Progenitor cell of endocrine pancreas (in vitro differentiated cells): ENCODE measurements at regions not wholly inside any gene's neighbourhood (a gene's known extent, or its start where the extent isn't known, plus 50 kb on each side); places are given as distances from the start of the nearest gene placed in this dataset.
"Not testable (repeated sequence)": the region's sequence is repeated elsewhere in the genome, so short reads cannot be mapped to it uniquely, and the experiment has no call there.

Experiments
- DNase-seq: peaks from one replicate; pipeline ENCODE4 v3.0.0; 2021; ENCODE audit warnings: low spot score; ENCODE audit not compliant: unreplicated experiment
- H3K27ac Mint-ChIP-seq: 2 replicates; pipeline ENCODE4 v1.8.0; 2021; ENCODE audit warnings: mild to moderate bottlenecking, moderate library complexity, mixed read lengths
- H3K27me3 Mint-ChIP-seq: 2 replicates; pipeline ENCODE4 v1.8.0; 2021; ENCODE audit warnings: mixed read lengths
- H3K36me3 Mint-ChIP-seq: 2 replicates; pipeline ENCODE4 v1.8.0; 2022; ENCODE audit warnings: mixed read lengths; ENCODE audit not compliant: insufficient read depth
- H3K4me1 Mint-ChIP-seq: 2 replicates; pipeline ENCODE4 v1.8.0; 2021; ENCODE audit warnings: low read depth, mixed read lengths
- H3K4me3 Mint-ChIP-seq: 2 replicates; pipeline ENCODE4 v1.8.0; 2021; ENCODE audit warnings: low read depth, mild to moderate bottlenecking, moderate library complexity, mixed read lengths
- H3K9me3 Mint-ChIP-seq: 2 replicates; pipeline ENCODE4 v1.8.0; 2021; ENCODE audit warnings: low read depth, mixed read lengths
- CTCF ChIP-seq: fragments of 200-600 bp; sonication (generic); IDR thresholded peaks from one replicate; pipeline ENCODE4 v1.5.0; 2021; ENCODE audit warnings: antibody characterized with exemption, mild to moderate bottlenecking; ENCODE audit not compliant: unreplicated experiment

DNA sequence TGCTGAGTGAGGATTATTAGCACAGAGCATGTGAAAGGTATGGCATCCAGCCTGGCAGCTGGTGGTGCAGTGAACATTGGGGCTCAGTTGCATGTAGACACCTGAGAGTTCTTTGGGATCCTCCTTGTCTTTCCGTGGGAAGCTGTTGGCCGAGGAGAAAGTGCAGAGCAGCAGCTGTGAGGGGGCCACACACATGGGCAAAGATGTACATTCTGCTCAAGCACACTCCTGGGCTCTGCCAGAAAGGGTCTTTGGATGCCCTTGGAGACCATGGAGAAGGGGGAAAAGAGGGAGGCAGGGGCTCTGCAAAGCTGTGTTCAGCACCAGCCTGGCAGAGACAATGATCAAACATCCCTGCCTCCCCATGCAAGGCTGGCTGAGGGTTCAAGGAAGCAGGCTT is 138.7 kb upstream of the PITX1 start:
- DNase-seq, result no peak
- H3K27me3 Mint-ChIP-seq, result peaks cover 24% of the 10 kb centered on the region
- peaks cover 4% of the 10 kb centered on the region for H3K4me1 Mint-ChIP-seq
- no peak overlapping the region for H3K4me3 Mint-ChIP-seq
- no peak for TF ChIP-seq CTCF
- H3K9me3 Mint-ChIP-seq, result no peaks in the 10 kb centered on the region
- no peaks in the 10 kb centered on the region for H3K36me3 Mint-ChIP-seq
- H3K27ac Mint-ChIP-seq, result no peak overlapping the region

GRCh38 chr5:135171336-135171735 is 137.3 kb upstream of the PITX1 start:
- Mint-ChIP-seq H3K27me3 (peaks cover 24% of the 10 kb centered on the region), H3K27ac (no peak overlapping the region), H3K4me1 (peaks cover 4% of the 10 kb centered on the region), H3K9me3 (no peaks in the 10 kb centered on the region), H3K4me3 (no peak overlapping the region), H3K36me3 (no peaks in the 10 kb centered on the region)
- TF ChIP-seq CTCF, result no peak
- DNase-seq, result no peak

- Mint-ChIP-seq H3K36me3 (no peaks in the 10 kb centered on the region), H3K4me3 (no peak overlapping the region), H3K27me3 (peaks cover 24% of the 10 kb centered on the region), H3K9me3 (no peaks in the 10 kb centered on the region), H3K4me1 (peaks cover 4% of the 10 kb centered on the region), H3K27ac (no peak overlapping the region)
- no peak for TF ChIP-seq CTCF
- no peak for DNase-seq
These were observed 136.5 kb upstream of the PITX1 start for GRCh38 chr5:135170500-135170899.

DNA sequence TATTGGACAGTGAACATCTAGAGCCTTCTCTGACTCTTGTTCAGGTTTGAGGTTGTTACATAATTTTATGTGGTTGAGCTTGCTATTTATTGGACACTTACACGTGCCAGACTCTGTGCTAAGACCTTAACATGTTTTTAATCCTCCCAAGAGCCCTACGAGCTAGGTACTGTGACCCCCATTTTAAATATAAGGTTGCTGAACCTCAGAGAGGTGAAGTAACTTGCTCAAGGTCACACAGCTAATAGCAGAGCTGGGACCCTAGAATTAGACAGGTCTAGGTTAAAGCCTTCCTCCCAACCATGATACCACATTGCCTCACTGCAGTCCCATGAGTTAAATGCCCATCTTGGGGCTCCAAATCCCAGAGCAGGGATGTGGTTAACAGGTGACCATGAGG is 135.7 kb upstream of the PITX1 start:
- Mint-ChIP-seq H3K4me3 (no peak overlapping the region), H3K27ac (no peak overlapping the region), H3K9me3 (no peaks in the 10 kb centered on the region), H3K4me1 (peaks cover 4% of the 10 kb centered on the region), H3K36me3 (no peaks in the 10 kb centered on the region), H3K27me3 (peaks cover 24% of the 10 kb centered on the region)
- no peak for TF ChIP-seq CTCF
- no peak for DNase-seq

- no peak for TF ChIP-seq CTCF
- Mint-ChIP-seq H3K27me3 (peaks cover 30% of the 10 kb centered on the region), H3K27ac (no peak overlapping the region), H3K9me3 (no peaks in the 10 kb centered on the region), H3K4me1 (no peaks in the 10 kb centered on the region), H3K4me3 (no peak overlapping the region), H3K36me3 (no peaks in the 10 kb centered on the region)
- DNase-seq, result no peak
These were observed 133.6 kb upstream of the PITX1 start for GRCh38 chr5:135167634-135168033.

DNA sequence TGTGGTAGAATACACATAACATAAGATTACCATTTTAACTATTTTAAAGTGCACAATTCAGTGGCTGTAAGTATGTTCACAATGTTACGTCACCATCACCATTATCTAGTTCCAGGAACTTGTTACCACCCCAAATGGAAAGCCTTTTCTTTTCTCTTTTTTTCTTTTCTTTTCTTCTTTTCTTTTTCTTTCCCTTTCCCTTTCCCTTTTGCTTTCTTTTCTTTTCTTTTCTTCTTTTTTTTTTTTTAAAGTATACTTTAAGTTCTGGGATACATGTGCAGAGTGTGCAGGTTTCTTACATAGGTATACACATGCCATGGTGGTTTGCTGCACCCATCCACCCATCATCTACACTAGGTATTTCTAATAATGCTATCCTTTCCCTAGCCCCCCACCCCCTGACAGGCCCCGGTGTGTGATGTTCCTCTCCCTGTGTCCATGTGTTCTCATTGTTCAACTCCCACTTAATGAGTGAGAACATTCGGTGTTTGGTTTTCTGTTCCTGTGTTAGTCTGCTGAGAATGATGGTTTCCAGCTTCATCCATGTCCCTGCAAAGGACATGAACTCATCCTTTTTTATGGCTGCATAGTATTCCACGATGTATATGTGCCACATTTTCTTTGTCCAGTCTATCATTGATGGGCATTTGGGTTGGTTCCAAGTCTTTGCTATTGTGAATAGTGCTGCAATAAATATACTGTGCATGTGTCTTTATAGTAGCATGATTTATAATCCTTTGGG is 131.0 kb upstream of the PITX1 start:
- not testable (repeated sequence) for H3K27ac Mint-ChIP-seq, H3K9me3 Mint-ChIP-seq, H3K36me3 Mint-ChIP-seq, H3K4me1 Mint-ChIP-seq, H3K4me3 Mint-ChIP-seq, DNase-seq
- peaks cover 28% of the 10 kb centered on the region for H3K27me3 Mint-ChIP-seq
